Thyroid gland (tissue), 4 donors: ENCODE measurements at regions not wholly inside any gene's neighbourhood (a gene's known extent, or its start where the extent isn't known, plus 50 kb on each side); places are given as distances from the start of the nearest gene placed in this dataset.

ENCODE experiments used
- DNase-seq, 2 donors: peaks; one replicate each; pipeline ENCODE4 v3.0.0-alpha.2; 2019
- H3K27ac ChIP-seq, 3 donors: fragments of 200-600 bp; sonication (generic); 1 replicate in 2 of 3; 2 replicates in 1 of 3; pipeline ENCODE4 v1.5.1; 2016 to 2019; ENCODE audit warnings: mild to moderate bottlenecking in 1 of 3, moderate library complexity in 1 of 3
- H3K27me3 ChIP-seq: fragments of 200-600 bp; sonication (generic); one replicate; pipeline ENCODE4 v1.5.1; 2019
- H3K36me3 ChIP-seq, 2 donors: fragments of 200-600 bp; sonication (generic); one replicate each; pipeline ENCODE4 v1.5.1; 2016 to 2019
- H3K4me1 ChIP-seq, 2 donors: fragments of 200-600 bp; sonication (generic); one replicate each; pipeline ENCODE4 v1.5.1; 2017 to 2019
- H3K4me3 ChIP-seq, 3 donors: fragments of 200-600 bp; sonication (generic); replicated peaks in 1 of 3; 1 replicate in 2 of 3; 2 replicates in 1 of 3; pipeline ENCODE4 v1.5.1; 2016; ENCODE audit warnings: mild to moderate bottlenecking in 1 of 3
- H3K9me3 ChIP-seq: fragments of 200-600 bp; sonication (generic); one replicate; pipeline ENCODE4 v1.5.1; 2017
- CTCF ChIP-seq, 6 experiments: fragments of 200-600 bp in 3 of 6; fragments of 450-650 bp in 3 of 6; sonication (generic) in 3 of 6; IDR thresholded peaks; one replicate each; pipeline ENCODE4 v1.5.1; 2016 to 2019; ENCODE audit warnings: antibody characterized with exemption in 6 of 6, mild to moderate bottlenecking in 2 of 6, inconsistent platforms in 1 of 6, moderate library complexity in 1 of 6
- POLR2A ChIP-seq, 2 donors: fragments of 450-650 bp; IDR thresholded peaks; one replicate each; pipeline ENCODE4 v1.6.1; 2017; ENCODE audit warnings: antibody characterized with exemption in 2 of 2, mild to moderate bottlenecking in 2 of 2, moderate library complexity in 1 of 2
- WGBS, 2 donors: methylation state at CpG; one replicate each; pipeline ENCODE4 v1.1.5; 2017; 5-methylcytosine and 5-hydroxymethylcytosine counted together
- intact Hi-C: fragments of 100-400 bp; cut with DNase I; formaldehyde crosslinking; loops from one replicate; pipeline ENCODE4 v1.15.1; 2023

- 94 to 98% methylated on average over 1 of the region's 1 CpG for WGBS, 2 donors
- Histone ChIP-seq H3K4me3 (no peak overlapping the region), H3K27ac (no peak overlapping the region), H3K36me3 (no peaks in the 10 kb centered on the region), H3K27me3 (no peaks in the 10 kb centered on the region), H3K9me3 (no peaks in the 10 kb centered on the region), H3K4me1 (no peaks in the 10 kb centered on the region)
- DNase-seq, result no peak
- TF ChIP-seq CTCF (IDR thresholded peaks at IDR 0.05), result no peak
- no peak for TF ChIP-seq POLR2A (IDR thresholded peaks at IDR 0.05)
- intact Hi-C loops, result no loop called here
Observed at GRCh38 chr11:31895926-31896325, 84.8 kb upstream of the PAX6 start.

- Histone ChIP-seq H3K27me3 (no peaks in the 10 kb centered on the region), H3K4me3 (no peak overlapping the region), H3K36me3 (no peaks in the 10 kb centered on the region), H3K9me3 (no peaks in the 10 kb centered on the region), H3K27ac (no peak overlapping the region), H3K4me1 (no peaks in the 10 kb centered on the region)
- intact Hi-C loops, result no loop called here
- TF ChIP-seq POLR2A (IDR thresholded peaks at IDR 0.05), result no peak
- no peak for TF ChIP-seq CTCF (IDR thresholded peaks at IDR 0.05)
- 70 to 75% methylated on average over 6 of the region's 6 CpGs for WGBS, 2 donors
- no peak for DNase-seq
Observed at GRCh38 chr11:31887180-31887579, 76.1 kb upstream of the PAX6 start.

GRCh38 chr11:31884080-31884479 is 73.0 kb upstream of the PAX6 start:
- Histone ChIP-seq H3K4me3 (no peak overlapping the region), H3K36me3 (no peaks in the 10 kb centered on the region), H3K27me3 (no peaks in the 10 kb centered on the region), H3K9me3 (no peaks in the 10 kb centered on the region), H3K27ac (no peak overlapping the region), H3K4me1 (no peaks in the 10 kb centered on the region)
- 87 to 92% methylated on average over 3 of the region's 3 CpGs for WGBS, 2 donors
- intact Hi-C loops, result no loop called here
- TF ChIP-seq POLR2A (IDR thresholded peaks at IDR 0.05) (no peak), CTCF (IDR thresholded peaks at IDR 0.05) (no peak)
- DNase-seq, result no peak

- no peaks in the 10 kb centered on the region for H3K9me3 ChIP-seq
- no peaks in the 10 kb centered on the region for H3K36me3 ChIP-seq
- no peak overlapping the region for H3K4me3 ChIP-seq
- H3K27me3 ChIP-seq, result no peaks in the 10 kb centered on the region
- 81 to 83% methylated on average over 3 of the region's 3 CpGs for WGBS, 2 donors
- no peak overlapping the region for H3K27ac ChIP-seq
- DNase-seq, result no peak
- TF ChIP-seq CTCF (IDR thresholded peaks at IDR 0.05), result no peak
- no peak for TF ChIP-seq POLR2A (IDR thresholded peaks at IDR 0.05)
- no peaks in the 10 kb centered on the region for H3K4me1 ChIP-seq
- intact Hi-C loops, result no loop called here
Observed at GRCh38 chr11:31883435-31883834, 72.3 kb upstream of the PAX6 start.

GRCh38 chr11:31882951-31883392 is 71.8 kb upstream of the PAX6 start:
- H3K36me3 ChIP-seq, result no peaks in the 10 kb centered on the region
- intact Hi-C loops, result no loop called here
- no peak overlapping the region for H3K4me3 ChIP-seq
- TF ChIP-seq CTCF (IDR thresholded peaks at IDR 0.05) (no peak), POLR2A (IDR thresholded peaks at IDR 0.05) (no peak)
- 9% methylated on average over 5 of the region's 5 CpGs for WGBS, 2 donors
- no peaks in the 10 kb centered on the region for H3K27me3 ChIP-seq
- no peak overlapping the region for H3K27ac ChIP-seq
- H3K4me1 ChIP-seq, result no peaks in the 10 kb centered on the region
- DNase-seq, result no peak
- no peaks in the 10 kb centered on the region for H3K9me3 ChIP-seq
